ENCODE measurements at regions not wholly inside any gene's neighbourhood (a gene's known extent, or its start where the extent isn't known, plus 50 kb on each side); places are given as distances from the start of the nearest gene placed in this dataset.
"Not testable (repeated sequence)": the region's sequence is repeated elsewhere in the genome, so short reads cannot be mapped to it uniquely, and the experiment has no call there.

- DNase-seq (ENCODE audit: extremely low spot score, insufficient read length, low read depth) = no peak
- no peak for FAIRE-seq
Measured at GRCh38 chr9:92242260-92243136, 51.0 kb downstream of the IARS1 start.

- no peak for FAIRE-seq
- DNase-seq (ENCODE audit: extremely low spot score, insufficient read length, low read depth) = no peak
Measured at GRCh38 chr9:92236915-92237314, 56.6 kb downstream of the IARS1 start.

DNA sequence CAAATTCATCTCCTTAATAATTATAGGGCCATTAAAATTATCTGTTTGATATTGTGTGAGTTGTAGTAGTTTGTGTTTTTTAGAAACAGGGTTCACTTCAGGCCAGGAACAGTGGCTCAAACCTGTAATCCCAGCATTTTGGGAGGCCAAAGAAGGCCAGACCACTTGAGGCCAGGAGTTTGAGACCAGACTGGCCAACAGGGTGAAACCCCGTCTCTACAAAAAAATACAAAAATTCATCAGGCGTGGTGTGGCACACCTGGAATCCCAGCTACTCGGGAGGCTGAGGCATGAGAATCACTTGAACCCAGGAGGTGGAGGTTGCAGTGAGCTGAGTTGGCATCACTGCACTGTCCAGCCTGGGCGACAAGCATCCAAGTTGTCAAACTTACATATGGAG is 57.0 kb downstream of the IARS1 start:
- no peak for FAIRE-seq
- no peak for DNase-seq (ENCODE audit: extremely low spot score, insufficient read length, low read depth)

GRCh38 chr9:92234514-92234913 is 59.0 kb downstream of the IARS1 start:
- no peak for FAIRE-seq
- DNase-seq (ENCODE audit: extremely low spot score, insufficient read length, low read depth) = no peak

GRCh38 chr9:92232190-92232589 is 61.3 kb downstream of the IARS1 start:
- FAIRE-seq = no peak

DNA sequence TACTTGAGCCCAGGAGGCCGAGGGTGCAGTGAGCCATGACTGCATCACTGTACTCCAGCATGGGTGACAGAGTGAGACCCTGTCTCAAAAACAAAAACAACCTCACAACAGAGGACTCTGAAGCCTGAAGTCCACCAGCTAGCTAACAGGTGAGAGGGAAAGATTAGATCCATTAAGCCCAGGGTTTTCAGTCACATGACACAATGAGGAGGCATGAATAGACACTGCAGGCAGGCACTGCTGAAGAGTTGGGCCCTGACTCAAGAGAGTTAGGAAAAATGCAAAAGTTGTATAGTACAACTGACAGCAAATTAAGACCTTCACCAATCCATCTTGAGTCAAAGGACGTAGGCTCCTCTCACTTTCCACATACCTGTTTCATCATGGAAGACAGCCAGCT is 64.9 kb downstream of the IARS1 start:
- no peak for DNase-seq (ENCODE audit: extremely low spot score, insufficient read length, low read depth)
- FAIRE-seq = no peak

More at GRCh38 chr9:92232190-92232589, 61.3 kb downstream of the IARS1 start:
- DNase-seq (ENCODE audit: extremely low spot score, insufficient read length, low read depth) = no peak

DNA sequence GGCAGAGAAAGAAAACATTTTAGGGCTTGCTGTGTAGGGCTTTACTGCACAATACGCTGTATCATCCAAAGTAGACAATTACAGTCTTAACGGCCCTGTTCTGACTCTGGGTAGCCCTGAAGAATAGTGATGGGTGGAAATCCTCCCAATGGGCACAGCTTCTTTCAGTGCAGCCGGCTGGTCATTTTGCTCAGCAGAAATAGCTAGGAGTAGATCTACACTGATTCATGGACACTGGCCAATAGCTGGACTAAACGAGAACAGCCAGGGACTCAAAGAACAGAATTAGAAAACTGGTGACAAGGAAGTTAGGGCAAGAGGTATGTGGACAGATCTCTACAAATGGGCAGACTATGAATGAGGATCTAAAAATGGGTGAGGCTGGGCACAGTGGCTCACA is 69.3 kb downstream of the IARS1 start:
- DNase-seq (ENCODE audit: extremely low spot score, insufficient read length, low read depth) (no peak), FAIRE-seq (no peak)

DNA sequence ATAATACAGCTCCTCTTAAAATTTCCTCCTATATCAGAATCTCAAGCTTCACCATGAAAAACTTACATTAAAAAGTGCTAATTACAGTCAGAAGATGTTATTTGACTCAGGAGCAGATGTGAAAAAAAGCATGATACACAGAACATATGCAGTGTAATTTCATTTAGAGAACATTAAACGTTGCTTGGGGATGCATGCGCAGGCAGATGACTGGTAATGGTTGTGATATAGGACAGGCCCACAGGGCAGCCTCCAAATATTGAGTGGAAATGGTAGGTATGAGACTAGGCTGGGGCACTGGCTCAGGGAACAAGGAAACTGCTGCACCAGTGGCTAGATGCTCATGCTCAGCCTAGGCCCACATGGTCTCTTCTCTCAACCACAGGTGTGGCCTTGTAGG is 69.7 kb downstream of the IARS1 start:
- FAIRE-seq = no peak
- DNase-seq (ENCODE audit: extremely low spot score, insufficient read length, low read depth) = no peak

GRCh38 chr9:92208693-92209524 is 84.6 kb downstream of the IARS1 start:
- FAIRE-seq (no peak), DNase-seq (ENCODE audit: extremely low spot score, insufficient read length, low read depth) (no peak)

- DNase-seq (ENCODE audit: extremely low spot score, insufficient read length, low read depth) (no peak), FAIRE-seq (no peak)
Measured at GRCh38 chr9:92206488-92206887, 87.0 kb downstream of the IARS1 start.

DNA sequence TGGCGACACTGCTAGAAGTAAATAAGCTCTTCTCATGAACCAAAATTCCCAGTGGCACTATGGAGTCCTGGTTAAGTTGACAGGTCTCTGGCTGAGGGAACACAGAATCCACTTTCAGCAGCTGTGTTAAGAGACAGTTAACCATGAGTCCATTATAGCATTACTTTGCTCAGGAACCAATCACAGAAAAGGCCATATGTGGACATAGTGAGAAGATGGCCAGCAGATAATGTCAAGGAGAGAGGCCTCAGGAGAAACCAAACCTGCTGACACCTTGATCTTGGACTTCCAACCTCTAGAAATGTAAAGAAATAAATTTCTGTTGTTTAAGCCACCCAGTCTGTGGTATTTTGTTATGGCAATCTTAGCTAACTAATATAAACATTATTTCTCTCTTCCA is 88.7 kb upstream of the SPTLC1 start:
- FAIRE-seq; DNase-seq (ENCODE audit: extremely low spot score, insufficient read length, low read depth): not testable (repeated sequence)

DNA sequence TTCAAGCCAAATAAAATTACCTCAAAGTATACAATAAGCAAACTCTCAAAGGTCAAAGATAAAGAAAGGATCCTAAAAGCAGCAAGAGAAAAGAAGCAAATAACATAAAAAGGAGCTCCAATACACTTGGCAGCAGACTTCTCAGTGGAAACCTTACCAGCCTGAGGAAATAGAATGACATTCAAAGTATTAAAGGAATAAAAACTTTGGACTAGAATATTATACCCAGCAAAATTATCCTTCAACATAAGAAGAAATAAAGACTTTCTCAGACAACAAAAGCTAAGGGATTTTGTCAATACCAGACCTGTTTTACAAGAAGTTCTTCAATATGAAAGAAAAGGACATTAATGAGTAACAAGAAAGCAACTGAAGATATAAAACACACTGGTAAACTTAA is 83.0 kb upstream of the SPTLC1 start:
- FAIRE-seq; DNase-seq (ENCODE audit: extremely low spot score, insufficient read length, low read depth): not testable (repeated sequence)

DNA sequence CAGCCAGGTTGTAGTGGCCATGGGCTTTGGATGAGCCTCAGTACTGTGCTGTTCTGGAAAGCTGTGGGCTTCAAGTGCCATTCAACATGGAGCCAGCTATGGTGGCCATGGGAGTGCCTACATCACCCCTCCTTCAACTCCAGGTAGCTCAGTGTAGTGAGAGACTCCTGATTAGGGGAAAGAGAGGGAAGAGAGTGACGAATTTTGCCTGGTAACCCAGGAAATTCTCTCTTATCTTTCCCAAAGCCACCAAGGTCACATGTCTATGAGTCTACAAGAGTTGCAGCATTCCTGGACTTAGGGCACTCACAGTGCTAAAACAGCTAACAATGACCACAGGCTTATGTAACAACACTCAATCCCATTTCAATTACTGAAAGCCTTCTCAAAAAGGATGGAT is 81.7 kb upstream of the SPTLC1 start:
- FAIRE-seq (no peak), DNase-seq (ENCODE audit: extremely low spot score, insufficient read length, low read depth) (no peak)

GRCh38 chr9:92196400-92196799 is 81.2 kb upstream of the SPTLC1 start:
- DNase-seq (ENCODE audit: extremely low spot score, insufficient read length, low read depth) (no peak), FAIRE-seq (no peak)

GRCh38 chr9:92191801-92192200 is 76.6 kb upstream of the SPTLC1 start:
- no peak for FAIRE-seq

GRCh38 chr9:92190536-92190790 is 75.2 kb upstream of the SPTLC1 start:
- FAIRE-seq (no peak), DNase-seq (ENCODE audit: extremely low spot score, insufficient read length, low read depth) (no peak)

More at GRCh38 chr9:92191801-92192200, 76.6 kb upstream of the SPTLC1 start:
- DNase-seq (ENCODE audit: extremely low spot score, insufficient read length, low read depth) = no peak

GRCh38 chr9:92189782-92190535 is 74.7 kb upstream of the SPTLC1 start:
- DNase-seq (ENCODE audit: extremely low spot score, insufficient read length, low read depth) = no peak
- no peak for FAIRE-seq

DNA sequence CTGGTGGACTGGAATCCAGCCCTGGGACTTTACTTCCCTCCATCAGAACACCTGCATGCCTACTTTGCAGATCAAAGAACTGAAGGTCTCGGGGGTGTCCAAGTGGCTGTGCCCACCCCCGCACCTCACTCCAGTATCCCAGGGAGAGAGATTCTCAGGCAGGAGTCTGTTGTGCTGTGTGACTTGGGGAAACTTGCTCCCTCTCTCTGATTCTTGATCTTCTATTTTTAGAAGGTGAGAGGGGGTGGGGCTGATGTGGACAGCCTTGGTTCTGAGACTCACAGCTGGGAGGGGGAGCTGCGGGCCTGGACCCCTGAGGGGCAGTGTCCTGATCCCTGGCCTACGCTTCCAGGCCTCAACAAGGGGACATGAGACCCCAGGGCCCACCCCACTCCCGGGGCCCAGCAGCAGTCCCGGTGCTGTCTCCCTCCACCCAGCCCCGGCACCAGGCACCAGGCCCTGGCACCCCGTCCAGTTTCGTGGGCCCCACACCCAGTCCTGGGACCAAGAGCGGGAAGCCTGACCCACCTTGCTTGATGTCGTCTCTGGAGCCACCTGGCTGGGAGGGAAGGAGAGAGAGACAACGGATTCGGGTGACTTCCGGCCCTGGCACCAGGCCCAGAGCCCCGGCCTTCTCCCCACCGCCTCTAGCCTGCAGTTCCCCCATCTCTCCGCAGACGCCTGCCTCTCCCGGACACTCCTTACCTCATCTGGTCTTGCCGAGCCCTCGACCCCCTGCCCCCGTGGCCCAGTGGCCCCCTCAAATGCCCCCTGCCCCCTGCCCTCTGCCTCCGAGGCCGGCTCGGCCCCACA is 74.0 kb upstream of the SPTLC1 start:
- DNase-seq (ENCODE audit: extremely low spot score, insufficient read length, low read depth) = no peak
- FAIRE-seq = no peak

GRCh38 chr9:92187989-92188714 is 72.9 kb upstream of the SPTLC1 start:
- FAIRE-seq (no peak), DNase-seq (ENCODE audit: extremely low spot score, insufficient read length, low read depth) (no peak)

Data from GM18507 (cell line).